Fibroblast of skin of scalp (primary cell): ENCODE measurements at regions not wholly inside any gene's neighbourhood (a gene's known extent, or its start where the extent isn't known, plus 50 kb on each side); places are given as distances from the start of the nearest gene placed in this dataset.

Experiments
- DNase-seq: peaks from one replicate; pipeline ENCODE4 v3.0.0-alpha.2; 2013

DNA sequence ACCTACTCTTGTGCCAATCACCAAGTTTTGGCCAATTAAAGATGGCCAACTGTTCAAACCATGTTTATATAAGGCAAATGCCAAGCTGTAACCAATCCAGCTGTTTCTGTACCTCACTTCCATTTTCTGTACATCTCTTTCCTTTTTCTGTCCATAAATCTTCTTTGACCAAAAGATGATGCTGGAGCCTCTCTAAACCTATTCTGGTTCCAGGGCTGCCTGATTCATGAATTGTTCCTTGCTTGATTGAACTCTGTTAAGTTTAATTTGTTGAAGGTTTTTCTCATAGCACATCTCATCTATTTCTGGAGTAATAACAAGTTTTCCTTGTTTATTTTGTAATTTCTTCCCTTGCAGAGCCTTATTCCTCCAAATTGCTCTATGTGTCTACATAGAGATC, 115.3 kb upstream of the SMAD3 start:
- DNase-seq = no peak

GRCh38 chr15:66951531-66952320, 113.7 kb upstream of the SMAD3 start:
- DNase-seq = peak; percentile 77

DNA sequence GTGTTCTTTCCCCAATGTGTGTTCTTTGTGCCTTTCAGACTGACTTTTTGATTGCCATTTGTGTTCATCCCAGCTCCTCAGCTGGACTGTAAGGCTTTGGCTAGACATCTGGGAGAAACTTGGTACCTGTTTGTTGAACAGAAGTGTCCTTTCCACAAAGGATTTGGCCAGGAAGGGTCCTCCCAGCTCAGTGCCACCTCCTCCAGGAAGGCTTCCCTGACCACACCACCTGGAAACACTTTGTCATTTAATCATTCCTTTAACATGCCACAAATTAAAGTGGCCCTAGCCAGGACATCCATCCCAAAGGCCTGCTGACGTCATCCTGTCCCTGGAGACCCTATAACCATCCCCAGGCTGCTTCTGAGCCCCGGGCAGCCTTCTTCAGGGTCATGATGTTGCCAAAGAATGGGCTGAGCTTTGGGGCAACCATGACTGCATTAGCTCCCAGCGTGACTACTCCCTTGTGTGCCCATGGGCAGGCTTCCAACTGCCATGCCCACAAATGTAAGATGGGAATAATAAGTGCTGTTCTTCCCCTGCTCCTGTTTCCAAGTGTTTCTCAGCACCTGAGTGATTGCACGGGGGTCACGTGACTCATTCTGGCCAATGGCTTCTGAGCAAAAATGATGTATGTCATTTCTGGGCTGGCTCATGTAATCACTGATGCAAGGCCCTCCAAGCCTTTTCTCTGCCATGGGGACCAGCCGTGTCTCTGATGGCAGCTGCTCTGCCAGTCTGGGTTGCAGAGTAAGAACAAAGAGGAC, 112.5 kb upstream of the SMAD3 start:
- no peak for DNase-seq

GRCh38 chr15:66953523-66954229, 111.7 kb upstream of the SMAD3 start:
- DNase-seq = no peak

DNA sequence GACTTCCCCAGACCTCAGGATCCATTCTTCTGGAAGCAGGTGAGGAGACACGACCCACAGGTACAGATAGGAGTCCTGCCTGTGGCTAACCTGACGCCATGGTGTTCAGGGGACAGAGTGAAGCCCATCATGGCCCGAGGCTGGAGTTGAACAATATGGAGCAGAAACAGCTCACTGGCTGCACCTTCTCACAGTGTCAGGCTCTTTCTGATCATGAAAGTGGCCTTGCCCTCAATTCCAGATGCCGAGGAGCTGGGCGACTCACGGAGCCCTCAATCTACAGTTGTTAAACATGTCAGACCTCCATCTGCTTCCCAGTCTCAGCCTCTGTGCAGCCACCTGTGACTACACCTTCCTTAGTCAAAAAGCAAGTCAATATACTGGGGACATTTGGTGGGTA, 110.8 kb upstream of the SMAD3 start:
- no peak for DNase-seq

GRCh38 chr15:66955001-66955516, 110.3 kb upstream of the SMAD3 start:
- DNase-seq = no peak

DNA sequence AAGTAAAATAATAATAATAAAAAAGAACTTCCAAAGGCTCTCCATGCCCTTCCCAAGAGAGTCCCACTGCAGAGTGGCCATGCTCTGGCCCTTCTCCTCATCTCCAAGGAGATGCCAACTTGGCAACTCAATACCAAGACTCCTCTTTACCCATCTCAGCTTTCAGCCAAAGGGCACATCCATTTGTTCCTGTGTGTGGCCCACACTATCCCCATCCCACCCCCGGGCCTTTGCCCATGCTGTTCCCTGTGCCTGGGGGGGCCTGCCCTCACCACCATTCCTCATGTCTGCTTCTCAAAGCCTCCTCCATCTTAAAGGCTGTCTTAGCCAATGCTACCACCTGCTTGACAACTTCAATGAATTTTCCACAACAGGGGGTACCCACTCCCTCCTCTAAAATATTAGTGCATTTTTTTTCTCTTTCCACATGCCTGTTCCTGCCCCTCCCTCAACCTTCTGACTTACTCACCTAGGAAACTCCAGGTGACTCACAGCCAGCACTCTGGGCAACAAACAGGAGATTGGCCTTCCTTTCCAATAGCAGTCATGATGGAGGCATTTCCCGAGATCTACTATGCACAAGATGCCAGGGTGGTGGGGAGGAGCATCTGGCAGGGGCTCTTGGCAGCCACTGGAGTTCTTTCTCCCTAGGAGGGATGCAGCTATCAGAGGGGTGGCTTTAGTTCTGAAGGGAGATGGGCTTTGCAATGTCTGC, 109.4 kb upstream of the SMAD3 start:
- no peak for DNase-seq

DNA sequence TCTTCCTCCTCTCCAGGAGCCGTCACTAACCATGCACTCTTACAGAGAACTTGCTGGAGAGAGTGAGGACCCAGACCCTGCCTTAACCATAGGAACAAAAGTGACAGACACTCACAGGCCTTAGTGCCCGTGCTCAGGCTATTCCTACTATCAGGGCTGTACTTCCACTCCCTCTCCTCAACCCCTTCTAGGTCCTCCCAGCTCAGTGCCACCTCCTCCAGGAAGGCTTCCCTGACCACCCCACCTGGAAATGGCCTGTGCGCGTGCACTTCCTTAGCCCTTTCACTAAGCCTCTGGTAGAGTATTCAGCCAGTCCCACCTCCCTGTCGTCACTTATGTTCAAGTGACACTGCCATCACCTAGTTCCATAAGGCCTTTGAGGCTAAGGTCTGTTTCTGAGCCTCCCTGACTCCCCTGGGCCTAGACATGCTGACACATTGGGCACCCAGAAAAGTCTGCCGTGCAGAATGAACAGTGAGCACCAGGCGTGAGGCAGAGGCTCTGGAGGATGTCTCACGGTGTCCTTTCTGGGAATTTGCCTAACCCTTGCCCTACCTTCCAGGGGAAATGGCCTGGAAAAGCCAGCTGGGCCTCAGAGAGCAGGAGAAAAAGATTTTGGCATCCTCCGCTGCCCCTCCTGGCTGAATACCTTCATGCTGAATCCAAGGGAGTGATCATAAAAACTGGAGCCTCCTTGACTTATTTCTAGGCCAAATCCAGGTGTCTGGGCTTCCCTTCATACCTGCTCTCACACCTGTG, 108.6 kb upstream of the SMAD3 start:
- DNase-seq = no peak

DNA sequence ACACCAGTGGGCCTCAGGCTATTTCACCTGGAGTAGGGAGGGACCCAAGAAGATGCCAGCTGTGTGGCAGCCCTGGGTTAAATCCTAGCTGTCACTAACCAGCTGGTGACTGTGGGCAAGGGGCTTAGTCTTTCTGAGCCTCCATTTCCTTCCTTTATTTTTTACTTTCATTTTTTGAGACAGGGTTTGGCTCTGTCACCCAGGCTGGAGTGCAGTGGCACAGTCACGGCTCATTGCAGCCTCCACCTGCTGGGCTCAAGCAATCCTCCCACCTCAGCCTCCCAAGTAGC, 108.0 kb upstream of the SMAD3 start:
- no peak for DNase-seq

- no peak for DNase-seq
These were observed 106.3 kb upstream of the SMAD3 start for GRCh38 chr15:66959066-66959465.

- DNase-seq = no peak
These were observed 105.5 kb upstream of the SMAD3 start for GRCh38 chr15:66959875-66960274.

- DNase-seq = no peak
These were observed 104.9 kb upstream of the SMAD3 start for GRCh38 chr15:66960519-66960918.

- DNase-seq = peak; percentile 60
These were observed 104.0 kb upstream of the SMAD3 start for GRCh38 chr15:66961407-66961884.

DNA sequence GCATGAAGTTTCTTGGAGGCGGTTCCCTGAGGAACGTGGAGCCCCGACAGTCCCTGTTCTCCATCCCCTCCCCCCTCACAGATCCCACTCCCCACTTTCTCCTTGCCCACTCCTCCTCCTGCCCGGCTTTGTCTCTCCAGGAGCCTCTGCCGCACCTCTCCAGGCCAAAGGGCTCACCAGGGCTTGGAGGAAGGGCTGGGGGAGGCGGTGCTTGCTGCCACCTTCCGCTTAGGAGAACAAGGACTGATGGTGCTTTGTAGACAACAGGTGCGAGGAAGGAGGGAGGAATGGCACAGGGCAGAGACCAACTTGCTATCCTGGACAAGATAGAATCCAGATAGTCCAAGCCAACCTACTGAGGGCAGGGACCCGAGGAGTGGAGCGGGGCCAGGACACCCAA, 103.5 kb upstream of the SMAD3 start:
- no peak for DNase-seq

DNA sequence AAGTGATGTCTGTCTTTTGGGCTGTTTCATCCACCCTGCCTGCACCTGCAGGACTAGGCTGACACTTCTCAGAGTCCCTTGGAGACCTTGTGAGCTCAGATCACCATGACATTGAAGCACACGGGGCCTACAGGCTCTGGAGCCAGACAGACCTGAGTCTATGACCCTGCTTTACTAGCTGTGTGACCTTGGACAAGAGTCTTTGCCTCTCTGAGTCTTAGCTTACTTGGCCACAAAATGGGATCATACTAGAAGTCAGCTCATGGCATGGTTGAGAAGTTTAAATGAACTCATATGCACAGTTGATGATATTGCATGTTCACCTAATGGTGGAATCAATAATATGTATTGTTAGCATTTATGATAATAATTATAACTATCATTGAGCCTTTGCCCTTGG, 102.9 kb upstream of the SMAD3 start:
- DNase-seq = no peak

GRCh38 chr15:66963084-66963483, 102.3 kb upstream of the SMAD3 start:
- no peak for DNase-seq

- no peak for DNase-seq
These were observed 101.7 kb upstream of the SMAD3 start for GRCh38 chr15:66963710-66964109.

GRCh38 chr15:66964111-66964738, 101.2 kb upstream of the SMAD3 start:
- no peak for DNase-seq

DNA sequence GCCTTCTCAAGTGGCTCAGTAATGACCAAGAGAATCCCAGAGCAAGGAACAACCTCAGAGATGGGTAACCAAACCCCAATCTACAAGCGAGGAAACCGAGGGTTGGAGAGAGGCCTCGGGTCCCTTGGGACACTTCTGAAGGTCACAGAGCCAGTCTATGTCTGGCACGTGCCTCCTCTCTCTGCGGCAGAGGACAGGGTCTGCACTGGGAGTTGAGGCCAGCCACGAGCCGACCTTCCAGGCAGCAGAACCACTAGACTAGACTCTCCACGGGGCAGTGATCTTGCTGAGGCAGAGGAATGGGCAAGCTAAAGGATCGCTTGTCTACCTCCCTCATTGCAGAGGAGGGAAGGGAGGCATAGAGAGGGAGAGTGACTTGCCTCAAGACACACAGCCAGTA, 100.6 kb upstream of the SMAD3 start:
- DNase-seq = no peak

GRCh38 chr15:66965201-66965900, 100.1 kb upstream of the SMAD3 start:
- no peak for DNase-seq

- no peak for DNase-seq
These were observed 99.1 kb upstream of the SMAD3 start for GRCh38 chr15:66966256-66966655.
